ENCODE measurements at regions not wholly inside any gene's neighbourhood (a gene's known extent, or its start where the extent isn't known, plus 50 kb on each side); places are given as distances from the start of the nearest gene placed in this dataset.

DNA sequence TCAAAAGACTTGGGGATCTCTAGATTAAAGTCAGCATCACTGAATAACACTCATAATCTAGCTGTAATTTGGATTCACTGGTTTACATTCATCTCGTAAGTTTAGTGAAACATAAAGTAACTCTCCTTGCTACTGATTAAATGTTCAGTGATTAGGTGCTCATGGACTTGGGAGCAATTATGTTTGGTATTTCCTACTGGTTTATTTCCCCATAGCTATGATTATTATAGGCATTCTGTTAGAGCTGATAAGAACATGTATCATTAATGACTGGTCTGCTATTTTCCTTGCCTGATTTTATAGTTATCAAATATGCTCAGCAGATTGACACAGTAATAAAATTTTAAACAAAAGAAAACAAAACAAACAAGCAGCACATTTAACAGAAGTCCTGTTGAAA lies 334.7 kb upstream of the SLC8A1 start:
- no peak for DNase-seq (ENCODE audit: low spot score)

DNA sequence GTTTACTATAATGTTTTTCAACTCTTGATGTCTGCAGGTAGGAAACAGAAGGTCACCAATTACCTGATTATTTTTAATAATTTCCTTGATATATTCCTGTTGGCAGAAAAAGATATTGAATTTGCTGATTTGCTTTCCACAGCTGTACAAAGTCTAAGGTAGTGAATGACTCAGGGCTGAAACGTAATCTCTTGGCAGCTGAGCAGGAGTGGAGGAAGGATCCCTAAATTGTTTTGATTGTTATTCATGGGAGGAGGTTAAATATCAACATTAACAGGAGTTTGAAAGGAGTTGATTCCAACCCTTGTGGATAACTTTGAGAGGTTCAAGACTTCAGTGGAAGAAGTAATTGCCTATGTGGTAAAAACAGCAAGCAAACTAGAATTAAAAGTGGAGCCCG lies 345.2 kb upstream of the SLC8A1 start:
- DNase-seq (ENCODE audit: low spot score): no peak

DNA sequence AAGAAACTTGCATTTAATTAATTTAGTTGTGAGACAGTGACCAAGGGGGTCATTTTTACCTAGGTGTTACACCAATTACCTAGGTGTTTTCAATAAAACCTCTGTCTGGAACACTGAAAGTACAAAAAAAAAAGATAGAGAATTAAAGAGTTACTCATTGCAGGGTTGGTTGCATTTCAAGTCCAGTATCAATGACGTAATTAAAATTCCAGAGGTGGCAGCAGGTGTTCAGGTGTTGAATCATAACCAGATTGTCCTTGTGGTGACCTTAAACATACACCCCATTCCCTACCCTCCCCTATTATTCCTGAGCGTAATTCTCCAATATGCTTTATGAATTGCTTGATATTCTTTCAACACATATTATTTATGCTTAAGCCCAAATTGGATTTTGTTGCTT lies 352.0 kb upstream of the SLC8A1 start:
- DNase-seq (ENCODE audit: low spot score): no peak

DNA sequence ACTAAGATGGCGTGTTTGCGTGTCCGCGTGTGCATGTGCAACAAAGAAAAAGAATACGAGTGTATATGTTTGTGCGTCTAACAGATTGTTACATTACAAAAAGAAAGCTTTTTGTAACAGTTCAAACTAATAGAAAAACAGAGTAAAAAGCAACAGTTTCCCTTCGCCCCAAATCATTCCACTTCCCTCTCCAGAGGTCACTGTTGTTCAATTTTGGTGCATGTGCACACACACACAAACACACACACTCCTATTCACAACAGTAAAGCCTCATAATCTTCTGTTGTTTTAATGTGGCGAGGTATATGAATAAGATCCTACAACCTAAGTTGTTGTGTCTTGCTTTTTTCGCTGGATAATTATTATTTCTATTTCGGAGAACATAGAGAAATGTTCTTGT lies 357.3 kb upstream of the SLC8A1 start:
- no peak for DNase-seq (ENCODE audit: low spot score)

DNA sequence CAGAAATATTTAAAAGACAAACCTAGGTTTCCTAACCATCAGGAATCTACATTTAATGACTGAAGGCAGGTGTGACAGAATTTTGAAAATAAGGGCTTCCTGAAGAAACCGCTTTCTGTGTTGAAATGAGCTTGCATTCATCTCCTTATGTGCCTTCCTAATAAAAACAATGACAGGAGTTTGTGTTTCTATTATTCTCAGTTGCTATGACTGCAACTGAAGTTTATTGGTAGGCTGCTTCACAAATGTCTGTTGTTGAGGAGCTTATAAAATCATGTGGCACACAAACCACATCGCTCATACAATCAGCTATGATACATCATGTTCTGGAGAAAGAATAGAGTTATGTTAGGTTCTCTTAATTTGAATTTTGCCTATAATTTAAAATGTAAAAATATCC lies 362.7 kb upstream of the SLC8A1 start:
- no peak for DNase-seq (ENCODE audit: low spot score)

DNA sequence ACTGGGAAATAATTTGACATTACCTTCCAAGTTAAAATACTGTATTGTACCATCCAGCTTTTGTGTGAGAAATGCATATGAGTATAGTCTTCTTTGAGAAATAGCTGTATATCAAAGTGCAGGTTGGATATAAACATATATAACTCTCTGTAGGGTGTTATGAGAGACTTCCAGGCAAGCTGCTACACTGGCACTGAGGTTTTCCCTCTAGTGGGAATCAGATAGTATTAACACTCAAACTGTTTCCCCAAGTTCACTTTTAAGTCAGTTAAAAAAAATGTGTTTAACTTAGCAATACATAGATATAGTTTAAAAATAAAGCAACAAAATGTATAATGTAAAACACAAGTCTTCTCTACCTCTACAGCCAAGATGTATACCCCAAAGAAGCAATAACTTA lies 368.4 kb upstream of the SLC8A1 start:
- DNase-seq (ENCODE audit: low spot score): no peak

DNA sequence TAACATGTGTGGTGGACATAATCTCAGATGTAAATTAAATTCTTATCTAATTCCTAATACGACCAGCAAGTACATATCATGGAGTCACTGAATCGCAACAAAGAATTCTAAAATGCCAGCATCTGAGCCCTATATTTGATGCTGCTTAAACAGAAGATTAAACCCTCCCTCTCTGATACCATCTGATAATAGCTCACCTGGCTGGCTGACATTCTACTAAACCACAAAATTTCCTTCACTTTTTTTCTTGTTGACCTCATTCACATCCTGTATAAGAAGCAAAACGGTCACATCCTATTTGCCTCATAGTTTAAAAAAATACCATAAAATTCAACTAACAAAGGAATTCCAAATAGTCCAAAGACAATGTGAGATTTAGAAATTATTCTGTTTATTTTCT lies 371.6 kb upstream of the SLC8A1 start:
- DNase-seq (ENCODE audit: low spot score): no peak

DNA sequence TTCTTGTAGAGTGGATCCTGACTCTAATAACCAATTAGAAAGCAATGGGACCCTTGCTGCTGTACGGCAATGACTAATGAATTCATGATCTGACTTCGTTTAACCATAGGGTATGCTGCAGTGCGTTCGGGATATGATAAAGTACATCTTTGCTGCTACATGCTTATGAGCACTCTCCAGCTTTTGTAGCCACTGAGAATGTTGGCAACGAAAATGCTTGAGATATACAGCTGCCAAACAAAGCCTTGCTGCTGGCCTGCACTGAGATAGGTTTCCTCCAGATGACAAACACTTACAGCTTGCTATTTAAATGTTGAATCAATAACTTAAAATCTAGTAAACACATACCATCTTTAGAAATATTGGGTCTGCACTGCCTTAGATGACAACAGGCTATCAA lies 372.4 kb upstream of the SLC8A1 start:
- no peak for DNase-seq (ENCODE audit: low spot score)

DNA sequence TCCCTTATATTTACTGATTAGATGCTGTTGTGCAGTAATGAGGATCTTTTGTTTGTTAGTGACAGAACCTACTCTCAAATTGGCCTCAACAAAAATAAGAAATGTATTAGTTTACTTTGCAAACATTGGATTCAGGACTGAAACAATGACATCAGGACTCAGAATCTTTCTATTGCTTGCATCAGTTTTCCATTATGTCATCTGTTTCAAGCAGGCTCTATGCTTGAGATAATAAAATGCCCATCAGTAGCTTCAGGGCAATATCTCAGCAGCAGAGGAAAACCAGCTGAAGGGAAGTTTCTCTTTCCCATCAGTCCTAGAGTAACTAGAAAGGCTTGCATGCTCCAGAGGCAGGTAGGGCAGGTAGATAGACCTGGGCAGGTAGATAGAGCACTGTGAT lies 375.5 kb upstream of the SLC8A1 start:
- no peak for DNase-seq (ENCODE audit: low spot score)

DNA sequence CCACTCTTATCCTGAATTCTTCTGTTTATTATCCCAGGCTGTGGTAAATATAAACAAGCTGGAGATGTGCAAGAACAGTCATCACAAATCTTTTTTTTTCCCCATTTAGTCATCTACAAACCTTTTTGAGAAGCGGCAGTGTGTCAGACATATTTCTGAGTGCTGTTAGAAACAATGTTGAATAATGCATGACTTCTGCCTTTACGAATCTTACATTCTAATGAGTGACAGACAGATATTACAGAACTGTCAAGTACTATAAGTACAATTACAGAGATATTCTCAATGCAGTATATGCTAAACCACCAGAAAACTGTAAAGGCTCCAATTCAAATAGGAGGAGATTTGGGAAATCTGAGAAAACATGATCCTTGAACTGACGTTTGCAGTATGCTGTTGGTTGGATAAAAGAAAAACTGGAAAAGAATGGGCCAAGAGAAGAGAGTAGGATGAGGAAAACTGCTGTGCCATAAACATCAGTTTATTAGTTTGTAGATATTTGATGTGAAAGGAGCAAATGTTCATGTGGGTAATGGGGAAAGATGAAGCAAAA lies 379.5 kb upstream of the SLC8A1 start:
- DNase-seq (ENCODE audit: low spot score): no peak

DNA sequence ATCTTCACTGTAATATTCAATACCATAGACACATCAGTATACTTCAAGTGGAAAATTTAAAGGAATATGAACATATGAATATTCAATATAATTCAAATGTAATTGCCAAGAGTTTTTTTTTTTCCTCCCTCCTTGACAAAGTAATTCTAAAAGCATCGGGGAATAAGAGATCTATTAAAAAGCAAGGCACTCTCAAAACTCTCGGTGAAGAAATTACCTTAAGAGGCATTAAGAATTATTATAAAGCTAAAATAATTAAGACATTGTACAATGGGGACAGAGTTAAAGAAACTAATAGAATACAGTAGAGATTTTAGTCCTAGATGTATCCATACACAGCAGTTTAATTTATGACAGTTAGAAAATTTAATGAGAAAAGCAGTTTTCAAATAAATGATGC lies 390.0 kb upstream of the SLC8A1 start:
- DNase-seq (ENCODE audit: low spot score): no peak

DNA sequence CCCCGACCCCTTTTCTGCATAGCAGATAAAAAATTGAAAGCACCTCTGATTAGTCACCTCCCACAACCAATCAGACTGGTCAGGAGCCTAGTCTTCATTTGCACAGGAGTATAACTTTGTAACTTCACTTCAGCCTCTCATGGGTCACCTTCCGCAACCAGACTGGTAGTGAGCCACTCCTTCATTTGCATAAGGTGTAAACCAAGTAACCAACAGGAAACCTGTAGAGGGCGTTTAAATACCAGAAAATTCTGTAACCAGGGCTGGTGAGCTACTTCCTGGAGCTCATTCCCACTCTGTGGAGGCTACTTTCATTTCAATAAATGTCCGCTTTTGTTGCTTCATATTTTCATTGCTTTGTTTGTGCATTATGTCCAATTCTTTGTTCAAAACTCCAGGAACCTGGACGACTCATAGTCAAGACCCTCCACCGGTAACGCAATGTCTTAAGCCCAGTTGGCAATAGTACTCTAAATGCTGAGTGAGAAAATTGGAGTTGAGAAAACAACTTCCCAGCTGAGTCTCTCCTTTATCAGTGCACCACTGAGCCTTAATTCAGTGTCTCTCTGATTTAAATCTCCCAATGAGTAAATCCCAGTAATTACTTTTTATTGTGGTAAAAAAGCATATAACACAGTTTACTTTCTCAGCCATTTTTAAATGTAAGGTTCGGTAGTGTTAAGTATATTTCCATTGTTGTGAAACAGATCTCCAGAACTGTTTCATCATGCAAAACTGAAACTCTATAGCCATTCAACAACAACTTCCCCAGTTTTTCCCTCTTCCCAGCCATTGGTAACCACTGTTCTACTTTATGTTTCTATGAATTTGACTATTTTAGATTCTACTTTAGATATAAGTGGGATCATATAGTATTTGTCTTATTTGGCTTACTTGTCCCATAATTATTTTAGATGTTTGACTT lies 392.7 kb upstream of the SLC8A1 start:
- DNase-seq (ENCODE audit: low spot score): no peak

DNA sequence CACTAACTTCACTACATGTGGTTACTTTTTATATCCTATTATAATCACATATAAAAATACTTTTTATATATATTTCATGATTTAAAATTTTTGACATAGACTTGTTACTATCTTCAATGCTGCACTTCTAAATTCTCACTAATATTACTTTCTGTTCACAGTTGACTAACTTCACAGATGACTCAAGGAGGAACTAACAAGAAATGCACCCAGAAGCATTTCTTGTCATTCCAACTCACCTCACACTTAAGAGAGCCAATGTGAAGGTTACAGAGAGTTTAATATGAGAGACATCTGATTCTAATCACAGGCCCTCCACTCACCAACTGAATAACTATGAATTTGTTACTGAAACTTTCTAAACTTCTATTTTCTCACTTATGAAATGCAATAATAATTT lies 399.8 kb upstream of the SLC8A1 start:
- no peak for DNase-seq (ENCODE audit: low spot score)

DNA sequence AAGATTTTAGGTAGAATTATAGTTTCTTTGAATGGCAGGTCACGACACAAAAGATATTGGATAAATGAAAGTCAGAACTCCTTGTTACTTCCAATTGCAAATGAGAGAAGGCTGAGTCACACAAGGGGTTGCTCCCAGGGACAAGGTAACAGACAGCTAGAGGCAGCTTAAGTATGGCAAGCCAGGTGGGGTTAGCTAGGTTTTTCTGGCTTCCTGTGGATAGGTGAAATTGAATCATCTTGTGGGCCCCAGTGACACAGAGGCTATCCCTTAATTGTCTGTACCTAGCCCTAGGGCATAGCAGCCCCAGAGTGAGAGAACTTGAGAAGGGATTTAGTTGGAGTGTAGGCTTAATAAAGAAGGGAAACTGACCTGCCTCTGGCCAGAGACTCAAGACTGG lies 407.7 kb upstream of the SLC8A1 start:
- no peak for DNase-seq (ENCODE audit: low spot score)

DNA sequence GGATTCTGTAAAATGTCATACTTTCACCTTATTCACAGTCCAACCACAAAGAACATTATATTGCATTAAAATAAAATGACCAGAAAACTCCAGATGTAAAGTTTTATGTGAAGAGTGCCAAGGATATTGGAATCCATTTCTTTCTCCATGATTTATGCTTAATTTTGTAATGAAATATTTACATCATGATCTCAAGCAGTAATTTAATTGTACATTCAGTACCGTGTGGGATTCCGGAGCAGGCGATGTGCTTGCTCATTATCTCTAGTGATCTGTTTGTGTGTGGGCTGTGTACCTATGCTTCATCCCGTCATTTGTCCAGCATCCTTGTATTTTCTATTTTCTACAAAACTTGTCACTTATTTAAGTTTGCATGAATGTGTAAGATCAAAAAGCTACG lies 415.9 kb upstream of the SLC8A1 start:
- DNase-seq (ENCODE audit: low spot score): no peak

DNA sequence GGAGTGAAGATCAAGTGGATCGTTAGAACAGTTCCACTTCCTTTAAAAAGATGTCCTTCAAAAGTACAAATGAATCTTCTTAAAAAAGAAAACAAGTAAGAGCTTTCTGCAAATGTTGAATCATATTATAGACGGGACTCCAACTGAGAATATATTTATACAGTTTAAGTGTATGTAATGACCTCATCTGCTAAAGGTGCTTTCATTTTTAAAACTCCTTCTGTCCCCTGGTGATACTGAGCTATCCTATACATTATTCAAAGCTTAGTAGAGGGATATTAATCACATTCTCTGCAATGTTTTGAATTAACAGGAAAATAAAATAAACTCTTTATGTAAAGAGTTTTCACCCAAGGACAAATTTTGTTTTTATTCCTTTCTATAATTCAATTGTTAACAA lies 420.7 kb upstream of the SLC8A1 start:
- no peak for DNase-seq (ENCODE audit: low spot score)

DNA sequence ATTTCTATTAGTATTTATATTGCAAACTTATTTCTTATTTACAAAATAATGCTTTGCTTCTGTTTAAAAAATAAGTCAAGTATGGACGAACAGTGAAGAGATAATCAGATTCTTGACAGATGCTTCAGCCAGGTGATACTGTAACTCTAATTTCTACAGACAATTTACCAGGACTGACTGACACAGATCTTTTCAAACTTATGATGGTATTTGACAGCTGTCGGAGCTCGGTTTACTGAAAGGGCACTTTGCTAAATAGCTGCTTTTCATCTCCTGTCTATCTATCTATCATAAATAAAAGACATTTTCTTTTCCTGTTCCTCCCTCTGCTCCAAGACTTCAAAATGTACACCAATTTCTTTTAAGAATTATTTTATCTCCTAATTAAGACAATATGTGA lies 422.5 kb upstream of the SLC8A1 start:
- no peak for DNase-seq (ENCODE audit: low spot score)

DNA sequence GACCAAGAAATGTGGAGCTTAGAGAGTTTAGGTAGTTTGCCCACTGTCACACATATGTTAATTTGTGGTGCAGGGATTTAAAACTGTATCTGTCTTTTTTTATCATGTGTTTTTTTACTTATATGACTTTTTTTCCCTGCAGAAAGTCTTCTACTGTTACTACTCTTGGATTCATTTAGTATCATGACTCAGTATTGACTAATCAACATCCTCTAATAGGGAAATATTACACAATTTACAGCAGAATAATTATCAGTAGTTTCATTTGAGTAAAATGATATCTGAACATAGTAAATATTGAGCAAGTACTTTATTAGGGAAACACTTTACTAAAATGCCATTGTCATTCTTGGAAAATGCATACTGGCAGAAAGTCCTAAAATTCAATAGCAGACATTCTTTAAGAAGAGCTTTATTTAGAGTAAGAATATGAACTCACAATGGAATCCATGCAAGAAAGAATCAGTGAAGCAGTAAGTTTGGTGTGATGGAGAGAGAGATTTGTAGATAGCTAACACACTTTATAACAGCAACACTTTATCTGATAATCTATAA lies 425.9 kb upstream of the SLC8A1 start:
- no peak for DNase-seq (ENCODE audit: low spot score)

DNA sequence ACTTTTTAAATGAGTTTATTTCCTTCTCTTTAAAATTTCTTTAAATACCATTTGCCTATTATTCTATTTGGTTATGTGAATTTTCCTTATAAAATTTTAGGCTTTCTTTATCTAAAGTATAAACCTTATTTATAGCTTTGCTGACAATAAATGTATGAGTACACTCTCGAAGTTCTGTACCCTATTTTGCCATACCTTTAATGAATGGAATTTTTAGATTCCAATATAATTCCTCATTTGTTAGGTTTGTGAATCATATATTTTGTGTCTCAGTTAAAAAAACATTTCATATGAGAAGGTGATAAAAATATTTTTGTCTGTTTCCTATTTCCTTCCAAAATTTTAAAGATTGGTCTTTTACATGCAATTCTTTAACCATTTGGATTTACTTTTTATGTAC lies 427.4 kb upstream of the SLC8A1 start:
- no peak for DNase-seq (ENCODE audit: low spot score)

DNA sequence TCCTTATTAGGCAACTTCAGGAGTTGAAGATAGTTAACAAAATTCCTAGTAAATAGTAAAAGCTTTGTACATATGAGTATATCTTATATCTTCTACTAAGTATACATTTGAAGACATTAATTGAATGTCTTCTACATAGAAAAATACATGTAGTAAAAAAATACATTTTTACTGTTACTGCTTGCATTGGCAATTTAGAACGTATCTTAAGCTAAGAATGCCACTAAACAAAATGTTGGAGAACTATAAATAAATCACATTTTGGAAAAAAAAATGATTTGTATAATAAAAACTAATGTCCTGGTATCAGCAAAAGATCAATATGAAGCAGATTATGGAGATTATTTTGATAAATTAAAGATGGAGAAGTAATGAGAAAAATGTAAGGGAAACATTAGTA lies 434.2 kb upstream of the SLC8A1 start:
- DNase-seq (ENCODE audit: low spot score): no peak

DNA sequence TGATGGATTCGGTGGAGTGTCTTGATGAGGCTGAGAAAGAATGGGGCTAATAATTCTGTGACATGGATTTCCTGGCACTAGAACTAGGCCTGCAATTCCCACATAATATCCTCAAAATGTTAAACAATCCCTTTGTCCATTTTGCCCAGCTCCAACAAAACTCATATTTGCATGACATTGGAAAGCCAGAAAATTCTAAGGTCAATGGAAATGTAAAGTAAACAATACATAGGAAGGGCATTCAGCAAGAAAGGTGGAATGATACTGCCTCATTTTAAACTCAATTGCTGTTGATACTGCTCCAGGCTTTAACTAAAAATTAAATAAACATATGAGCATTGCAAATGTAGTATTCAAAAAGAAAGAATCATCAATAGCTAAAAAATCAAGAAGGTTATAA lies 434.8 kb upstream of the SLC8A1 start:
- DNase-seq (ENCODE audit: low spot score): no peak

DNA sequence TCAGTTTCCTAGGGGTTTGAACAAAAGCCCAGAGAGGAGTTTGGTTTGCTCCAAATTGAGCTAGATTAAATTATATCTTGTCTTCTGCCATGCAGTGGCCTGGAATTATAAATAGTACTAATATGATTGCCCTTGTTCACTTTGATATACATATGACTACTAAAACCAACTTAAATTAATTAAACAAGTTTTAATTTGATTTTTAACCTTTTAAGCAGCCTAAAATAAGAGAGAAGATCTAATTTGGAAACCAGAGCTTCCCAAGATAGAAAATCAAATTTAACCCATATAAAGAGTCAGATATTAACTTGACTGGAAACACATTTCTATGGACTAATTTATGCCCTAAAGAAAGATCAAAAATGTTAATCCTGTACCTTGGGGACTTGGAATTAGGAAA lies 444.5 kb upstream of the SLC8A1 start:
- DNase-seq (ENCODE audit: low spot score): no peak

DNA sequence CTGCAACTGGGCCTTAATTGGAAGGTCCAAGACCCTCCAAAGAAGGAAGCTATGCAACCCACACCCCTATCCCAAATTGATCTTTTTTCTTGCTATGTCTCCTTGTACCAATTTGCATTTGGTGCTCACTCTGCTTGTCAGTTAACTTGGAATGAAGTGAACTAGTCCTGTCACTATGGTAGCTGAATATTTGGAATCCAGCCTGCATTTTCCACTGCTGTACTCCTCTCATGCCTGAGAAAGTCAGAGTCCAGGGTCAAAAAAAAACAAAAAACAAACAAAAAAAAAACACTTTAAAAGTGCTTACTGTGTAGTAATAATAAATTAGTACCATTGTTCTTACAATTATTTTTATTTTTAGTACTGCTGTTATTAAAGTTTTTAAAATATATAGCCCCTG lies 462.8 kb upstream of the SLC8A1 start:
- DNase-seq (ENCODE audit: low spot score): no peak

All from mesenteric fat pad (tissue), 1 donor.